Activated CD4-positive, alpha-beta T cell treated with anti-CD3 and anti-CD28 coated beads for 36 hours (primary cell): ENCODE measurements at regions not wholly inside any gene's neighbourhood (a gene's known extent, or its start where the extent isn't known, plus 50 kb on each side); places are given as distances from the start of the nearest gene placed in this dataset.
A peak's percentile ranks its signal among the peaks of the same experiment; 100 is the strongest.
"Not testable (repeated sequence)": the region's sequence is repeated elsewhere in the genome, so short reads cannot be mapped to it uniquely, and the experiment has no call there.

ENCODE experiments used
- ATAC-seq: fragments of 200-7000 bp; cut with Tn5 transposase; one replicate; pipeline ENCODE4 v1.10.0; 2021; ENCODE audit warnings: mild to moderate bottlenecking, moderate library complexity
- CTCF ChIA-PET: fragments of 350-600 bp; sonication (Branson Sonifier 250); formaldehyde crosslinking; loops from one replicate; lab custom pipeline; 2021; ENCODE audit warnings: antibody characterized with exemption; lab: Charles Lee
- POLR2A ChIA-PET: fragments of 350-600 bp; sonication (Branson Sonifier 250); formaldehyde crosslinking; loops from one replicate; lab custom pipeline; 2021; ENCODE audit warnings: antibody characterized with exemption, inconsistent platforms; lab: Charles Lee
- DNase-seq: peaks from one replicate; pipeline ENCODE4 v3.0.0-alpha.2; 2020
- H3K27ac Mint-ChIP-seq: one replicate; pipeline ENCODE4 v1.8.0; 2021; ENCODE audit warnings: mixed read lengths
- H3K27me3 Mint-ChIP-seq: one replicate; pipeline ENCODE4 v1.8.0; 2021; ENCODE audit warnings: mixed read lengths
- H3K36me3 Mint-ChIP-seq: one replicate; pipeline ENCODE4 v1.8.0; 2021; ENCODE audit warnings: low read depth, mixed read lengths
- H3K4me1 Mint-ChIP-seq: one replicate; pipeline ENCODE4 v1.8.0; 2021; ENCODE audit warnings: mixed read lengths
- H3K4me3 Mint-ChIP-seq: one replicate; pipeline ENCODE4 v1.8.0; 2021; ENCODE audit warnings: mild to moderate bottlenecking, moderate library complexity, mixed read lengths
- H3K9me3 Mint-ChIP-seq: one replicate; pipeline ENCODE4 v1.8.0; 2021; ENCODE audit warnings: low read depth, mixed read lengths
- intact Hi-C, 2 experiments: fragments of 100-400 bp; cut with DNase I in 1 of 2; cut with micrococcal nuclease in 1 of 2; formaldehyde crosslinking; loops; one replicate each; pipeline versions ENCODE4 v1.14.2 to v1.15.1; 2022 to 2024; cut with DNase I, micrococcal nuclease

- ATAC-seq, CTCF ChIA-PET, H3K4me1 Mint-ChIP-seq, DNase-seq, H3K27me3 Mint-ChIP-seq, H3K27ac Mint-ChIP-seq, H3K4me3 Mint-ChIP-seq, H3K9me3 Mint-ChIP-seq, H3K36me3 Mint-ChIP-seq, POLR2A ChIA-PET: not testable (repeated sequence)
- intact Hi-C loops = loop anchor here (10.0 kb wide), 1 partner anchor 182 kb away; no protein-coding TSS in a partner anchor
Measured at GRCh38 chr7:57826548-57826947, 376.6 kb downstream of the ZNF716 start.

GRCh38 chr7:57835161-57835560, 385.2 kb downstream of the ZNF716 start:
- not testable (repeated sequence) for H3K4me3 Mint-ChIP-seq

GRCh38 chr7:57839152-57839551, 389.2 kb downstream of the ZNF716 start:
- DNase-seq, POLR2A ChIA-PET, H3K9me3 Mint-ChIP-seq, H3K4me1 Mint-ChIP-seq, intact Hi-C loops, H3K27ac Mint-ChIP-seq, ATAC-seq, H3K4me3 Mint-ChIP-seq, H3K27me3 Mint-ChIP-seq, H3K36me3 Mint-ChIP-seq, CTCF ChIA-PET: not testable (repeated sequence)

More at GRCh38 chr7:57835161-57835560, 385.2 kb downstream of the ZNF716 start:
- DNase-seq, H3K27me3 Mint-ChIP-seq, CTCF ChIA-PET, POLR2A ChIA-PET, intact Hi-C loops, ATAC-seq, H3K36me3 Mint-ChIP-seq, H3K9me3 Mint-ChIP-seq, H3K4me1 Mint-ChIP-seq, H3K27ac Mint-ChIP-seq: not testable (repeated sequence)

GRCh38 chr7:57867884-57868701, 418.1 kb downstream of the ZNF716 start:
- ChIA-PET POLR2A (no interaction called here), CTCF (no interaction called here)
- H3K27me3 Mint-ChIP-seq = peaks cover 24% of the 10 kb centered on the region
- DNase-seq (peak; percentile 5), ATAC-seq (no peak)
- H3K4me1 Mint-ChIP-seq = peaks cover 2% of the 10 kb centered on the region
- peak overlapping the region; percentile 40 for H3K4me3 Mint-ChIP-seq
- H3K36me3 Mint-ChIP-seq = peaks cover 5% of the 10 kb centered on the region
- H3K27ac Mint-ChIP-seq = no peak overlapping the region
- intact Hi-C loops = no loop called here
- peaks cover 4% of the 10 kb centered on the region for H3K9me3 Mint-ChIP-seq

GRCh38 chr7:57868771-57869483, 418.9 kb downstream of the ZNF716 start:
- H3K27me3 Mint-ChIP-seq = peaks cover 24% of the 10 kb centered on the region
- ChIA-PET POLR2A (no interaction called here), CTCF (interaction anchor here (0.6 kb wide), 1 partner anchor 1435 kb away, joined by 3 read pairs; no protein-coding TSS in a partner anchor)
- no peak for ATAC-seq
- intact Hi-C loops = no loop called here
- H3K36me3 Mint-ChIP-seq = peaks cover 5% of the 10 kb centered on the region
- no peak overlapping the region for H3K4me3 Mint-ChIP-seq
- H3K27ac Mint-ChIP-seq = no peak overlapping the region
- no peak for DNase-seq
- H3K4me1 Mint-ChIP-seq = peaks cover 2% of the 10 kb centered on the region
- H3K9me3 Mint-ChIP-seq = peaks cover 4% of the 10 kb centered on the region
